ENCODE measurements at regions not wholly inside any gene's neighbourhood (a gene's known extent, or its start where the extent isn't known, plus 50 kb on each side); places are given as distances from the start of the nearest gene placed in this dataset.
"Not testable (repeated sequence)": the region's sequence is repeated elsewhere in the genome, so short reads cannot be mapped to it uniquely, and the experiment has no call there.

- no peak overlapping the region for H3K27ac Mint-ChIP-seq
- Histone ChIP-seq H3K27me3 (ENCODE audit: control insufficient read depth in 1 of 2, insufficient read depth in 2 of 2, low read length in 2 of 2) (no peaks in the 10 kb centered on the region), H3K36me3 (ENCODE audit: insufficient read depth, low read length) (no peaks in the 10 kb centered on the region), H3K4me3 (ENCODE audit: low read length) (no peak overlapping the region), H3K27ac (ENCODE audit: low read depth in 1 of 2, low read length in 2 of 2) (no peak overlapping the region), H3K9me3 (ENCODE audit: control insufficient read depth in 1 of 2, insufficient read depth in 1 of 2, low read length in 2 of 2) (peaks cover 5 to 17% of the 10 kb centered on the region in 2 experiments), H3K4me1 (ENCODE audit: insufficient read depth, low read length) (no peaks in the 10 kb centered on the region)
- POLR2A ChIA-PET = no interaction called here
- ATAC-seq (ENCODE audit: poor library complexity) = no peak
- no peak overlapping the region for H3K4me3 Mint-ChIP-seq
- intact Hi-C loops (cut with DNase I, micrococcal nuclease) = no loop called here
- no peak for DNase-seq
- CTCF ChIA-PET = no interaction called here
- no peaks in the 10 kb centered on the region for H3K36me3 Mint-ChIP-seq (ENCODE audit: low read depth)
- no peak for TF ChIP-seq CTCF (IDR thresholded peaks at IDR 0.05)
- H3K27me3 Mint-ChIP-seq = no peaks in the 10 kb centered on the region
- H3K9me3 Mint-ChIP-seq = peaks cover 14% of the 10 kb centered on the region
- H3K4me1 Mint-ChIP-seq (ENCODE audit: low read depth) = no peaks in the 10 kb centered on the region
These were observed 327.0 kb upstream of the ZFP42 start for GRCh38 chr4:187668526-187669082.

GRCh38 chr4:187671521-187671920 is 324.1 kb upstream of the ZFP42 start:
- DNase-seq; H3K4me1 Mint-ChIP-seq (ENCODE audit: low read depth); H3K27me3 ChIP-seq (ENCODE audit: control insufficient read depth in 1 of 2, insufficient read depth in 2 of 2, low read length in 2 of 2); intact Hi-C loops (cut with DNase I, micrococcal nuclease); H3K4me3 Mint-ChIP-seq; POLR2A ChIA-PET; H3K27me3 Mint-ChIP-seq; H3K27ac ChIP-seq (ENCODE audit: low read depth in 1 of 2, low read length in 2 of 2); H3K36me3 ChIP-seq (ENCODE audit: insufficient read depth, low read length); ATAC-seq (ENCODE audit: poor library complexity); H3K4me1 ChIP-seq (ENCODE audit: insufficient read depth, low read length); CTCF ChIA-PET; H3K36me3 Mint-ChIP-seq (ENCODE audit: low read depth); H3K4me3 ChIP-seq (ENCODE audit: low read length); H3K27ac Mint-ChIP-seq: not testable (repeated sequence)
- H3K9me3 ChIP-seq (ENCODE audit: control insufficient read depth in 1 of 2, insufficient read depth in 1 of 2, low read length in 2 of 2) = peaks cover 5 to 29% of the 10 kb centered on the region in 2 experiments
- H3K9me3 Mint-ChIP-seq = peaks cover 18% of the 10 kb centered on the region

GRCh38 chr4:187671958-187672357 is 323.6 kb upstream of the ZFP42 start:
- ATAC-seq (ENCODE audit: poor library complexity) = not testable (repeated sequence)

GRCh38 chr4:187672526-187672925 is 323.0 kb upstream of the ZFP42 start:
- ATAC-seq (ENCODE audit: poor library complexity); H3K27ac ChIP-seq (ENCODE audit: low read depth in 1 of 2, low read length in 2 of 2); H3K4me1 ChIP-seq (ENCODE audit: insufficient read depth, low read length); H3K36me3 Mint-ChIP-seq (ENCODE audit: low read depth); H3K27ac Mint-ChIP-seq; H3K36me3 ChIP-seq (ENCODE audit: insufficient read depth, low read length); H3K4me1 Mint-ChIP-seq (ENCODE audit: low read depth); DNase-seq; H3K4me3 ChIP-seq (ENCODE audit: low read length); CTCF ChIA-PET; POLR2A ChIA-PET; intact Hi-C loops (cut with DNase I, micrococcal nuclease); H3K4me3 Mint-ChIP-seq; H3K27me3 Mint-ChIP-seq; H3K27me3 ChIP-seq (ENCODE audit: control insufficient read depth in 1 of 2, insufficient read depth in 2 of 2, low read length in 2 of 2): not testable (repeated sequence)
- peaks cover 17% of the 10 kb centered on the region for H3K9me3 Mint-ChIP-seq
- H3K9me3 ChIP-seq (ENCODE audit: control insufficient read depth in 1 of 2, insufficient read depth in 1 of 2, low read length in 2 of 2) = peaks cover 5 to 36% of the 10 kb centered on the region in 2 experiments

More at GRCh38 chr4:187671958-187672357, 323.6 kb upstream of the ZFP42 start:
- H3K4me1 ChIP-seq (ENCODE audit: insufficient read depth, low read length); H3K4me1 Mint-ChIP-seq (ENCODE audit: low read depth); H3K36me3 Mint-ChIP-seq (ENCODE audit: low read depth); H3K4me3 Mint-ChIP-seq; POLR2A ChIA-PET; intact Hi-C loops (cut with DNase I, micrococcal nuclease); CTCF ChIA-PET; H3K27me3 Mint-ChIP-seq; DNase-seq; H3K27me3 ChIP-seq (ENCODE audit: control insufficient read depth in 1 of 2, insufficient read depth in 2 of 2, low read length in 2 of 2); H3K27ac ChIP-seq (ENCODE audit: low read depth in 1 of 2, low read length in 2 of 2); H3K27ac Mint-ChIP-seq; H3K4me3 ChIP-seq (ENCODE audit: low read length); H3K36me3 ChIP-seq (ENCODE audit: insufficient read depth, low read length): not testable (repeated sequence)
- peaks cover 19% of the 10 kb centered on the region for H3K9me3 Mint-ChIP-seq
- peaks cover 5 to 31% of the 10 kb centered on the region in 2 experiments for H3K9me3 ChIP-seq (ENCODE audit: control insufficient read depth in 1 of 2, insufficient read depth in 1 of 2, low read length in 2 of 2)
